BE2C (cell line): ENCODE measurements at regions not wholly inside any gene's neighbourhood (a gene's known extent, or its start where the extent isn't known, plus 50 kb on each side); places are given as distances from the start of the nearest gene placed in this dataset.

ENCODE experiments used
- DNase-seq: peaks from one replicate; pipeline ENCODE4 v3.0.0-alpha.2; 2020
- H3K27me3 ChIP-seq: fragments of 250-450 bp; sonication (Bioruptor Pico); 2 replicates; pipeline ENCODE4 v1.5.1; 2020; ENCODE audit warnings: mild to moderate bottlenecking
- H3K36me3 ChIP-seq: fragments of 250-450 bp; sonication (Bioruptor Pico); 2 replicates; pipeline ENCODE4 v1.5.1; 2020; ENCODE audit warnings: mild to moderate bottlenecking
- H3K4me1 ChIP-seq: fragments of 250-450 bp; sonication (Bioruptor Pico); 2 replicates; pipeline ENCODE4 v1.5.1; 2020
- H3K4me3 ChIP-seq: 2 replicates; pipeline ENCODE4 v1.5.1; 2011; ENCODE audit warnings: low read depth, low read length
- H3K9me3 ChIP-seq: fragments of 250-450 bp; sonication (Bioruptor Pico); 2 replicates; pipeline ENCODE4 v1.5.1; 2020
- TF ChIP-seq, protein P1 (sequence below): IDR thresholded peaks from 2 replicates; pipeline ENCODE4 v1.5.1; 2012; ENCODE audit warnings: mild to moderate bottlenecking, low read depth, low read length

DNA sequence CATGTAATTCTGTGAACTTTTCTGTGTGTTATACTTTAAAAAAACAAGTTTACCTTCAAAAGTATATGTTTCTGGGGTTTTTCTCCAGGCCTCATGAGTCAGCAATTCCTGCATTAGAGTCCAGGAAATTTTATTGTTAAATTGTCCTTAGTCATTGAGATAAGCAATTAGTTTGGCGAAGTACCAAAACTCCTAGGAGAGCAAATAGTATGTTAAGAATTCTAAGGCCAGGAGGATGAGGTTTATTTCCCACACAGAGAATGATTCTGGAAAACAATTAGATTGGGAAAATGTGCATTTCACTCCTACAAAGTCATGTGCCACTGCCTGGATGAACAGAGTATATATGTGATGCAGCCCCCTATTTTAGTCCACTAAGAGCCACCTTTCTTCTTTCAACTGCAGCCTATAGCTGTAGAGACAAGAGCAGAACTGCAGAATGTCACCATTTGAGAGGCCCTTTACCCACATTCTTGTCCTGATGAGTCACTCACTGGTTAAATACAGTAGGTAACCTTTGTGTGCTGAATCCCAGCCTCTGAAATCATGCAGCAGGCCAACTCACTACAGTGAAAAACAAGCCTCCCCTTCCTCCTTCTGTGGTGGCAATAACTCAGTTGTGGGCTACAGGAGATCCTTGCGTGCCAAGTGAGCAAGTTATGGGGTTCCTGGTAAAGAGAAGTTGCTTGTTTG lies 452.8 kb upstream of the THBS1 start:
- TF ChIP-seq, protein P1, sequence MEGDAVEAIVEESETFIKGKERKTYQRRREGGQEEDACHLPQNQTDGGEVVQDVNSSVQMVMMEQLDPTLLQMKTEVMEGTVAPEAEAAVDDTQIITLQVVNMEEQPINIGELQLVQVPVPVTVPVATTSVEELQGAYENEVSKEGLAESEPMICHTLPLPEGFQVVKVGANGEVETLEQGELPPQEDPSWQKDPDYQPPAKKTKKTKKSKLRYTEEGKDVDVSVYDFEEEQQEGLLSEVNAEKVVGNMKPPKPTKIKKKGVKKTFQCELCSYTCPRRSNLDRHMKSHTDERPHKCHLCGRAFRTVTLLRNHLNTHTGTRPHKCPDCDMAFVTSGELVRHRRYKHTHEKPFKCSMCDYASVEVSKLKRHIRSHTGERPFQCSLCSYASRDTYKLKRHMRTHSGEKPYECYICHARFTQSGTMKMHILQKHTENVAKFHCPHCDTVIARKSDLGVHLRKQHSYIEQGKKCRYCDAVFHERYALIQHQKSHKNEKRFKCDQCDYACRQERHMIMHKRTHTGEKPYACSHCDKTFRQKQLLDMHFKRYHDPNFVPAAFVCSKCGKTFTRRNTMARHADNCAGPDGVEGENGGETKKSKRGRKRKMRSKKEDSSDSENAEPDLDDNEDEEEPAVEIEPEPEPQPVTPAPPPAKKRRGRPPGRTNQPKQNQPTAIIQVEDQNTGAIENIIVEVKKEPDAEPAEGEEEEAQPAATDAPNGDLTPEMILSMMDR = no peak
- Histone ChIP-seq H3K9me3 (no peaks in the 10 kb centered on the region), H3K4me3 (no peak overlapping the region), H3K4me1 (peaks cover 18% of the 10 kb centered on the region), H3K36me3 (no peaks in the 10 kb centered on the region), H3K27me3 (no peaks in the 10 kb centered on the region)
- DNase-seq = peak; percentile 16

DNA sequence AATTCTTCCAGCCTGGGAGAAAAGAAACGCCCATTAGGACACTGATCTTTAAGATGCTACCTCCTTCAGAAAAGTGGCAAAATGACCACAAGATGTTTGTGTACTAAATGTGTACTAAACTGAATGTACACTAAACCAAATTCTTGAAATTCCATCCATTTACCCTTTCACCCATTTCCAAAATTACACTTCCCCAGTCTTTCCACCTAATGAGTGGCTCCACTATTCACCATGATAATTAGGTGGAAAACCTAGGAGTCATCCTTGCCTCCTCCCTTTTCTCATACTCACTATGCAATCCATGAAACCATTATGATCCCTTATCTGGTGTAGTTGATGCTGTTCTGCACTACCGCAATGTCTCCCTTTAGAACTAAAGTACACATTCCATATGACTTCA lies 452.1 kb upstream of the THBS1 start:
- H3K27me3 ChIP-seq = no peaks in the 10 kb centered on the region
- TF ChIP-seq, protein P1 = no peak
- H3K4me3 ChIP-seq = no peak overlapping the region
- H3K4me1 ChIP-seq = peaks cover 18% of the 10 kb centered on the region
- no peaks in the 10 kb centered on the region for H3K36me3 ChIP-seq
- no peak for DNase-seq
- no peaks in the 10 kb centered on the region for H3K9me3 ChIP-seq

DNA sequence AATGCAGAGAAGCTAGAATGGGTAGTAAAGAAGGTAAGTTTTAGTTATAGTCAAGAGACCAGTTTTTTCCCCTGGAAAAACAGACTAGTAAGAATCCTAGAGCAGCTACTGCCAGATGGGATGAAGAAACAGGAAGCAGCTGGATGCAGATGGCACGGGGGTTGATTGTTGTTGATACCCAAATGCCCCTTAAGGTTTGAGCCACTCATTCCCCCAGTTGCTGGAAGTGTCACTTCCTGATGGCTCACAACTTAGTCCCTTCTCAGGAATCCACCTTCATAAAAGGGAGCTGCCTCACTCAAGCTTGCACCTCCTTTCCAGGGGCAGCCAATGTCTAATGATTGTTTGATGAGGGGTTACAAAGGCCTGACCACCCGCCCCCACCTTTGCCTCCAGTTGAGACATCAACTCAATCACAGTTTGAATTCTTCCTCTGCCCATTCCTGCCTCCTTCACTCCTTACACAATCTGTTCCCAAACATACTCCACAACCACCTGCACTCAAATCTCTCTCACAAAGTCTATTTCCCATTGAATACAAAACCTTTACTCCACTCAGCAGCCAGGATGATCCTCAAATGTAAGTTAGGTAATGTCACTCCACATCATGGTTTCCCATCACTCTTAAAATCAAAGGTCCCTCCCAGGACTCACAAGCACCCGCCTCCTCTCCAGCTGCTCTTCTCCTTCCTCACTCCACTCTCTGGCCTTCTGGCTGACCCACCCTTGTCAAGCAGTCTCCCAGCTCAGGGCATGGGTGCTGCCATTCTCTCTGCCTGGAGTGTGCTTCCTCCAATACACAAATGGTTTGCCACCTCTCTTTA lies 450.1 kb upstream of the THBS1 start:
- Histone ChIP-seq H3K4me1 (peaks cover 18% of the 10 kb centered on the region), H3K36me3 (no peaks in the 10 kb centered on the region), H3K9me3 (no peaks in the 10 kb centered on the region), H3K4me3 (no peak overlapping the region), H3K27me3 (no peaks in the 10 kb centered on the region)
- DNase-seq = no peak
- TF ChIP-seq, protein P1 = no peak

DNA sequence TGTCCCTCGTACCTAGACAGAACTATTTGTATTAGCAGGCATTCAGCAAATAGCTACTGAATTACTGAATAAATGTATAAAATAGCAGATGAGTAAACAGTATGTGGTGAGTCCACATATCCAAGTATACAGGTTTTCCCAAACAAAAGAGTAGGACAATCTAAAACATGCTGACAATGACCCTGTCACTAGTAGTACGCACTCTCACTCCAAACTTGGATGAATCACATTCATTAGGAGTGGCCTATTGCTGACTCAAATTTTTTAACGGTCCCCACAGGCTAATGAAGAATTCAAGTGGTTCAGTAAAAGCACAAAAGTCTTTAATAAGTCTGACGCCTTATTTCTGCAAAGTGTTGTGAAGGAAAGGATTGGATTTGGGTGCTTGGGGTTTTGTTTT lies 449.3 kb upstream of the THBS1 start:
- H3K9me3 ChIP-seq = no peaks in the 10 kb centered on the region
- H3K4me1 ChIP-seq = peaks cover 18% of the 10 kb centered on the region

DNA sequence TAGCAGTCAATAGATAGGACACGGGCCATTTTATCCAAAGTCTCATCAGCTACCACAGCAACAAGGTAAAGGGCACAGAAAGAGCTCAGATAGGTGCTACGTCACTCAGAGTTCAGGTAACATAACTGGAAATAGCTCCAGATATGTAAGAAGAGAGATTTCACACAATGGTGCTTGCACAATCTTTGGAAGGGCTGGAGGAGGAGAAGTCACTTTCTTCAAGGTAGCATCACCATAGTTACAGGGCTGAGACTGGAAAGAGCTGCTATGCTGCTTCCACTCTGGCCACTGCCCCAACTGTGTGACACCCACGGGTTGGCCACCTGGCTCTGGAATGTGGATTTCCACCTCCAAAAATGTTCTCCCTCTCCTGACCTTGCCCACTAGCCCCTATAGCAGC lies 448.8 kb upstream of the THBS1 start:
- Histone ChIP-seq H3K4me1 (peaks cover 16% of the 10 kb centered on the region), H3K4me3 (no peak overlapping the region), H3K9me3 (no peaks in the 10 kb centered on the region), H3K27me3 (no peaks in the 10 kb centered on the region), H3K36me3 (no peaks in the 10 kb centered on the region)
- DNase-seq = no peak
- TF ChIP-seq, protein P1 = no peak

More for the DNA sequence above, 449.3 kb upstream of the THBS1 start:
- H3K36me3 ChIP-seq = no peaks in the 10 kb centered on the region
- no peak for DNase-seq
- no peaks in the 10 kb centered on the region for H3K27me3 ChIP-seq
- TF ChIP-seq, protein P1 = no peak
- no peak overlapping the region for H3K4me3 ChIP-seq
